ENCODE measurements at regions not wholly inside any gene's neighbourhood (a gene's known extent, or its start where the extent isn't known, plus 50 kb on each side); places are given as distances from the start of the nearest gene placed in this dataset.

GRCh38 chr2:126342457-126342856 lies 313.5 kb upstream of the GYPC start:
- H3K4me3 ChIP-seq (replicated peaks in 1 of 3; ENCODE audit: low read depth in 2 of 3, low read length in 3 of 3), result no peak overlapping the region
- Mint-ChIP-seq H3K9me3 (peaks cover 0 to 6% (median 3%) of the 10 kb centered on the region in 7 donors), H3K27ac (no peak overlapping the region), H3K4me1 (no peaks in the 10 kb centered on the region), H3K4me3 (no peak overlapping the region), H3K27me3 (ENCODE audit: low read depth in 3 of 3) (peaks cover 1 to 4% (median 2%) of the 10 kb centered on the region in 3 donors), H3K36me3 (no peaks in the 10 kb centered on the region)
- no peaks in the 10 kb centered on the region for H3K36me3 ChIP-seq (replicated peaks in 1 of 2; ENCODE audit: control insufficient read depth in 1 of 2, insufficient read depth in 2 of 2, low read length in 2 of 2)
- H3K9ac ChIP-seq (ENCODE audit: insufficient read depth, low read length, poor library complexity, severe bottlenecking), result no peak overlapping the region
- no peak overlapping the region for H3K4me2 ChIP-seq (replicated peaks; ENCODE audit: extremely low read depth, low read length, poor library complexity, severe bottlenecking)
- H3K79me2 ChIP-seq (ENCODE audit: insufficient read depth, low read length), result no peaks in the 10 kb centered on the region
- H2AFZ ChIP-seq (ENCODE audit: insufficient read depth, low read depth, low read length, poor library complexity, severe bottlenecking), result no peak overlapping the region
- no CpG with 5 or more reads among the region's 4 CpGs for WGBS (ENCODE audit: insufficient coverage)
- TF ChIP-seq, protein P1, sequence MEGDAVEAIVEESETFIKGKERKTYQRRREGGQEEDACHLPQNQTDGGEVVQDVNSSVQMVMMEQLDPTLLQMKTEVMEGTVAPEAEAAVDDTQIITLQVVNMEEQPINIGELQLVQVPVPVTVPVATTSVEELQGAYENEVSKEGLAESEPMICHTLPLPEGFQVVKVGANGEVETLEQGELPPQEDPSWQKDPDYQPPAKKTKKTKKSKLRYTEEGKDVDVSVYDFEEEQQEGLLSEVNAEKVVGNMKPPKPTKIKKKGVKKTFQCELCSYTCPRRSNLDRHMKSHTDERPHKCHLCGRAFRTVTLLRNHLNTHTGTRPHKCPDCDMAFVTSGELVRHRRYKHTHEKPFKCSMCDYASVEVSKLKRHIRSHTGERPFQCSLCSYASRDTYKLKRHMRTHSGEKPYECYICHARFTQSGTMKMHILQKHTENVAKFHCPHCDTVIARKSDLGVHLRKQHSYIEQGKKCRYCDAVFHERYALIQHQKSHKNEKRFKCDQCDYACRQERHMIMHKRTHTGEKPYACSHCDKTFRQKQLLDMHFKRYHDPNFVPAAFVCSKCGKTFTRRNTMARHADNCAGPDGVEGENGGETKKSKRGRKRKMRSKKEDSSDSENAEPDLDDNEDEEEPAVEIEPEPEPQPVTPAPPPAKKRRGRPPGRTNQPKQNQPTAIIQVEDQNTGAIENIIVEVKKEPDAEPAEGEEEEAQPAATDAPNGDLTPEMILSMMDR (IDR thresholded peaks at IDR 0.05), result no peak
- H3K27me3 ChIP-seq (ENCODE audit: control insufficient read depth in 2 of 2, insufficient read depth in 2 of 2, low read length in 2 of 2), result no peaks in the 10 kb centered on the region
- H3K4me1 ChIP-seq (ENCODE audit: control insufficient read depth in 1 of 2, insufficient read depth in 2 of 2, low read length in 2 of 2), result no peaks in the 10 kb centered on the region
- DNase-seq, result no peak
- H3K9me3 ChIP-seq (replicated peaks in 1 of 2; ENCODE audit: control insufficient read depth in 1 of 2, insufficient read depth in 1 of 2, low read length in 2 of 2), result no peaks in the 10 kb centered on the region
- intact Hi-C loops (cut with micrococcal nuclease), result no loop called here
- H4K20me1 ChIP-seq (ENCODE audit: insufficient read depth, low read length), result no peaks in the 10 kb centered on the region
- no peak overlapping the region for H3K27ac ChIP-seq (ENCODE audit: low read depth in 1 of 2, low read length in 2 of 2)

DNA sequence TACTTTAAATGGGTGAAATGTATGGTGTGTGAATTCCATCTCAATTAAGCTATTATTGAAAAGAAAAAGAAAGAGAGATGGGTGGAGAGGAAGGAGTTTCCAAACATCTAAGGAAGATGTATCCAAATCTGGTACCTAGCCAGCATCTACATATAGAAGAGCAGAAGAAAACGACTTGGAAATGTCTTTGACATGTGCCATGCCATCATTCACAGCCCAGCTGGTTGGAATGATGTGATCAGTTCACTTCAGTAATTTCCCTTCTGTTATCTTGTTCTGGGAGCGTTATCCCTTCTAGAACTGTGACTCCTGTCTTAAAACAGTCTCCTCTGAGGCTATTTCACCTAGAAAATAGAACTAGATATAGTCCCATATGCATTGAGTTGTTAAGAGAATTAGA lies 312.8 kb upstream of the GYPC start:
- Histone ChIP-seq H3K79me2 (ENCODE audit: insufficient read depth, low read length) (no peaks in the 10 kb centered on the region), H3K36me3 (replicated peaks in 1 of 2; ENCODE audit: control insufficient read depth in 1 of 2, insufficient read depth in 2 of 2, low read length in 2 of 2) (no peaks in the 10 kb centered on the region), H3K4me2 (replicated peaks; ENCODE audit: extremely low read depth, low read length, poor library complexity, severe bottlenecking) (no peak overlapping the region), H3K27me3 (ENCODE audit: control insufficient read depth in 2 of 2, insufficient read depth in 2 of 2, low read length in 2 of 2) (no peaks in the 10 kb centered on the region), H3K9me3 (replicated peaks in 1 of 2; ENCODE audit: control insufficient read depth in 1 of 2, insufficient read depth in 1 of 2, low read length in 2 of 2) (no peaks in the 10 kb centered on the region), H2AFZ (ENCODE audit: insufficient read depth, low read depth, low read length, poor library complexity, severe bottlenecking) (no peak overlapping the region), H3K9ac (ENCODE audit: insufficient read depth, low read length, poor library complexity, severe bottlenecking) (no peak overlapping the region), H3K4me1 (ENCODE audit: control insufficient read depth in 1 of 2, insufficient read depth in 2 of 2, low read length in 2 of 2) (no peaks in the 10 kb centered on the region), H3K27ac (ENCODE audit: low read depth in 1 of 2, low read length in 2 of 2) (no peak overlapping the region), H3K4me3 (replicated peaks in 1 of 3; ENCODE audit: low read depth in 2 of 3, low read length in 3 of 3) (no peak overlapping the region), H4K20me1 (ENCODE audit: insufficient read depth, low read length) (no peaks in the 10 kb centered on the region)
- Mint-ChIP-seq H3K36me3 (no peaks in the 10 kb centered on the region), H3K9me3 (peaks cover 0 to 8% (median 3%) of the 10 kb centered on the region in 7 donors), H3K27me3 (ENCODE audit: low read depth in 3 of 3) (peaks cover 1 to 5% (median 2%) of the 10 kb centered on the region in 3 donors), H3K4me3 (no peak overlapping the region), H3K4me1 (no peaks in the 10 kb centered on the region), H3K27ac (no peak overlapping the region)
- intact Hi-C loops (cut with micrococcal nuclease), result no loop called here
- DNase-seq, result no peak
- TF ChIP-seq, protein P1 (IDR thresholded peaks at IDR 0.05), result no peak
- no CpG with 5 or more reads among the region's 2 CpGs for WGBS (ENCODE audit: insufficient coverage)
